Hepatocyte (in vitro differentiated cells): ENCODE measurements at regions not wholly inside any gene's neighbourhood (a gene's known extent, or its start where the extent isn't known, plus 50 kb on each side); places are given as distances from the start of the nearest gene placed in this dataset.

Experiments used
- CTCF ChIP-seq: fragments of 200-600 bp; sonication (generic); IDR thresholded peaks from 2 replicates; pipeline ENCODE4 v1.5.1; 2016; ENCODE audit warnings: antibody characterized with exemption, mild to moderate bottlenecking; ENCODE audit not compliant: poor library complexity
- EZH2 ChIP-seq: fragments of 200-600 bp; sonication (generic); IDR thresholded peaks from 2 replicates; pipeline ENCODE4 v1.6.1; 2016; ENCODE audit warnings: antibody characterized with exemption, mild to moderate bottlenecking, borderline replicate concordance
- EZH2phosphoT487 ChIP-seq: fragments of 200-600 bp; sonication (generic); IDR thresholded peaks from one replicate; pipeline ENCODE4 v1.6.1; 2018; ENCODE audit warnings: antibody characterized with exemption, mild to moderate bottlenecking, low read depth, moderate library complexity; ENCODE audit not compliant: unreplicated experiment, severe bottlenecking

- TF ChIP-seq CTCF (no peak), EZH2 (no peak), EZH2phosphoT487 (no peak)
Observed at GRCh38 chr2:184444623-184445223, 153.6 kb upstream of the ZNF804A start.
